Peyer's patch (tissue), 4 donors: ENCODE measurements at regions not wholly inside any gene's neighbourhood (a gene's known extent, or its start where the extent isn't known, plus 50 kb on each side); places are given as distances from the start of the nearest gene placed in this dataset.

Source experiments
- CTCF ChIP-seq, 6 experiments: fragments of 450-650 bp in 4 of 6; fragments of 200-600 bp in 2 of 6; sonication (generic) in 1 of 6; IDR thresholded peaks; one replicate each; pipeline ENCODE4 v1.5.1; 2017 to 2019; ENCODE audit warnings: antibody characterized with exemption in 6 of 6, mild to moderate bottlenecking in 3 of 6, moderate library complexity in 1 of 6
- POLR2A ChIP-seq, 2 donors: fragments of 450-650 bp; IDR thresholded peaks; one replicate each; pipeline ENCODE4 v1.5.1; 2017; ENCODE audit warnings: antibody characterized with exemption in 2 of 2, mild to moderate bottlenecking in 2 of 2, moderate library complexity in 2 of 2

- no peak for TF ChIP-seq CTCF (IDR thresholded peaks at IDR 0.05)
- no peak for TF ChIP-seq POLR2A (IDR thresholded peaks at IDR 0.05)
These were observed 49.8 kb upstream of the COPS8 start for GRCh38 chr2:237035781-237036475.
